ENCODE measurements at regions not wholly inside any gene's neighbourhood (a gene's known extent, or its start where the extent isn't known, plus 50 kb on each side); places are given as distances from the start of the nearest gene placed in this dataset.
A peak's percentile ranks its signal among the peaks of the same experiment; 100 is the strongest.
"Not testable (repeated sequence)": the region's sequence is repeated elsewhere in the genome, so short reads cannot be mapped to it uniquely, and the experiment has no call there.

- peak in 45 of 58 donors; percentile 0 to 58 (median 18) for DNase-seq
These were observed 201.3 kb downstream of the RBM46 start for GRCh38 chr4:154982187-154983047.

- no peak for DNase-seq
These were observed 202.6 kb downstream of the RBM46 start for GRCh38 chr4:154983714-154984113.

- DNase-seq, result no peak
These were observed 203.1 kb downstream of the RBM46 start for GRCh38 chr4:154984148-154984547.

GRCh38 chr4:154984616-154985015 is 203.5 kb downstream of the RBM46 start:
- DNase-seq, result no peak

GRCh38 chr4:154985673-154986072 is 204.6 kb downstream of the RBM46 start:
- no peak for DNase-seq

- DNase-seq, result no peak
These were observed 207.4 kb downstream of the RBM46 start for GRCh38 chr4:154988511-154988910.

GRCh38 chr4:154989511-154989910 is 208.4 kb downstream of the RBM46 start:
- no peak for DNase-seq

GRCh38 chr4:154997866-154998265 is 210.6 kb upstream of the NPY2R start:
- DNase-seq, result not testable (repeated sequence)

- DNase-seq, result no peak
These were observed 210.2 kb upstream of the NPY2R start for GRCh38 chr4:154998284-154998683.

- no peak for DNase-seq
These were observed 209.7 kb upstream of the NPY2R start for GRCh38 chr4:154998773-154999172.

- DNase-seq, result no peak
These were observed 208.4 kb upstream of the NPY2R start for GRCh38 chr4:154999950-155000578.

GRCh38 chr4:155001251-155001650 is 207.2 kb upstream of the NPY2R start:
- DNase-seq, result no peak

- DNase-seq, result no peak
These were observed 202.9 kb upstream of the NPY2R start for GRCh38 chr4:155005395-155006090.

- DNase-seq, result no peak
These were observed 200.7 kb upstream of the NPY2R start for GRCh38 chr4:155007660-155008176.

- DNase-seq, result no peak
These were observed 200.0 kb upstream of the NPY2R start for GRCh38 chr4:155008389-155008788.

- DNase-seq, result no peak
These were observed 199.1 kb upstream of the NPY2R start for GRCh38 chr4:155009288-155009687.

- DNase-seq, result no peak
These were observed 198.1 kb upstream of the NPY2R start for GRCh38 chr4:155010376-155010775.

GRCh38 chr4:155011163-155011780 is 197.2 kb upstream of the NPY2R start:
- DNase-seq, result no peak

GRCh38 chr4:155012469-155012868 is 196.0 kb upstream of the NPY2R start:
- DNase-seq, result no peak

GRCh38 chr4:155017426-155017825 is 191.0 kb upstream of the NPY2R start:
- no peak for DNase-seq

GRCh38 chr4:155025762-155026457 is 182.5 kb upstream of the NPY2R start:
- DNase-seq, result peak in 2 of 58 donors; percentile 1 to 24

Measured in anterior cingulate cortex (tissue), 58 donors.